B cell (primary cell): ENCODE measurements at regions not wholly inside any gene's neighbourhood (a gene's known extent, or its start where the extent isn't known, plus 50 kb on each side); places are given as distances from the start of the nearest gene placed in this dataset.

Source experiments
- ATAC-seq: fragments of 200-7000 bp; cut with Tn5 transposase; one replicate; pipeline ENCODE4 v1.10.0; 2021; ENCODE audit warnings: low read depth, mild to moderate bottlenecking, moderate number of reproducible peaks, moderate library complexity
- CTCF ChIA-PET: fragments of 350-600 bp; sonication (Branson Sonifier 250); formaldehyde crosslinking; loops from one replicate; lab custom pipeline; 2021; ENCODE audit warnings: antibody characterized with exemption, inconsistent platforms; lab: Charles Lee
- POLR2A ChIA-PET: fragments of 350-600 bp; sonication (Branson Sonifier 250); formaldehyde crosslinking; loops from one replicate; lab custom pipeline; 2021; ENCODE audit warnings: antibody characterized with exemption; lab: Charles Lee
- DNase-seq: peaks from one replicate; pipeline ENCODE4 v3.0.0; 2013
- H2AFZ ChIP-seq: 2 replicates; pipeline ENCODE4 v1.6.1; 2012; ENCODE audit warnings: mild to moderate bottlenecking, low read depth, low read length; ENCODE audit not compliant: insufficient read depth, poor library complexity, severe bottlenecking
- H3K27ac ChIP-seq, 2 donors: 1 replicate in 1 of 2; 2 replicates in 1 of 2; pipeline ENCODE4 v1.5.1; 2012 to 2013; ENCODE audit warnings: low read length in 2 of 2, mild to moderate bottlenecking in 2 of 2, moderate library complexity in 1 of 2
- H3K27me3 ChIP-seq, 4 experiments: fragments of 200-600 bp in 1 of 4; sonication (generic) in 1 of 4; replicated peaks in 1 of 4; 1 replicate in 2 of 4; 2 replicates in 2 of 4; pipeline versions ENCODE4 v1.6.1 to v1.7.0; 2013 to 2016; ENCODE audit warnings: low read length in 3 of 4, mild to moderate bottlenecking in 2 of 4, mixed read lengths in 1 of 4, moderate library complexity in 1 of 4; ENCODE audit not compliant: insufficient read depth in 4 of 4, control insufficient read depth in 3 of 4; ENCODE audit errors: control extremely low read depth in 1 of 4
- H3K36me3 ChIP-seq, 2 experiments: replicated peaks in 1 of 2; 1 replicate in 1 of 2; 2 replicates in 1 of 2; pipeline versions ENCODE4 v1.6.1 to v1.7.1; 2013; ENCODE audit warnings: low read length in 1 of 2; ENCODE audit not compliant: insufficient read depth in 2 of 2, control insufficient read depth in 1 of 2; ENCODE audit errors: control extremely low read depth in 1 of 2, extremely low read depth in 1 of 2
- H3K4me1 ChIP-seq, 2 donors: fragments of 200-600 bp in 1 of 2; sonication (generic) in 1 of 2; 1 replicate in 1 of 2; 2 replicates in 1 of 2; pipeline versions ENCODE4 v1.5.1 to v1.6.1; 2013 to 2017; ENCODE audit warnings: low read length in 2 of 2; ENCODE audit not compliant: control insufficient read depth in 2 of 2, insufficient read depth in 2 of 2
- H3K4me2 ChIP-seq: replicated peaks from 2 replicates; pipeline ENCODE3; 2012; ENCODE audit warnings: mild to moderate bottlenecking, low read depth, low read length; ENCODE audit not compliant: poor library complexity, severe bottlenecking
- H3K4me3 ChIP-seq, 5 experiments: fragments of 200-600 bp in 1 of 5; sonication (generic) in 1 of 5; 1 replicate in 3 of 5; 2 replicates in 2 of 5; pipeline versions ENCODE4 v1.5.1 to v1.7.0; 2011 to 2016; ENCODE audit warnings: low read length in 4 of 5, mild to moderate bottlenecking in 4 of 5, low read depth in 2 of 5, control low read depth in 1 of 5, moderate library complexity in 1 of 5; ENCODE audit not compliant: insufficient read depth in 1 of 5; ENCODE audit errors: control extremely low read depth in 1 of 5, extremely low read depth in 1 of 5
- H3K79me2 ChIP-seq: fragments of 200-600 bp; sonication (generic); one replicate; pipeline ENCODE4 v1.6.0; 2016; ENCODE audit warnings: low read length; ENCODE audit not compliant: control insufficient read depth, insufficient read depth
- H3K9ac ChIP-seq: fragments of 200-600 bp; sonication (generic); 2 replicates; pipeline ENCODE4 v1.6.1; 2017; ENCODE audit warnings: mild to moderate bottlenecking, low read length, moderate library complexity
- H3K9me3 ChIP-seq, 3 donors: one replicate each; pipeline versions ENCODE4 v1.6.1 to v1.7.1; 2013; ENCODE audit warnings: low read length in 2 of 3; ENCODE audit not compliant: control insufficient read depth in 2 of 3, insufficient read depth in 1 of 3; ENCODE audit errors: control extremely low read depth in 1 of 3
- H4K20me1 ChIP-seq: 2 replicates; pipeline ENCODE4 v1.6.0; 2012; ENCODE audit warnings: mild to moderate bottlenecking, low read length; ENCODE audit not compliant: insufficient read depth, control insufficient read depth, poor library complexity, severe bottlenecking
- H3K27ac Mint-ChIP-seq: one replicate; pipeline ENCODE4 v1.8.0; 2021; ENCODE audit warnings: mixed read lengths
- H3K27me3 Mint-ChIP-seq: one replicate; pipeline ENCODE4 v1.8.0; 2021; ENCODE audit warnings: mixed read lengths
- H3K4me1 Mint-ChIP-seq: one replicate; pipeline ENCODE4 v1.8.0; 2021; ENCODE audit warnings: mixed read lengths
- H3K4me3 Mint-ChIP-seq: one replicate; pipeline ENCODE4 v1.8.0; 2021; ENCODE audit warnings: mixed read lengths
- H3K9me3 Mint-ChIP-seq: one replicate; pipeline ENCODE4 v1.8.0; 2022; ENCODE audit warnings: mixed read lengths; ENCODE audit not compliant: insufficient read depth
- EZH2 ChIP-seq: IDR thresholded peaks from 2 replicates; pipeline ENCODE4 v1.6.1; 2012; ENCODE audit warnings: borderline replicate concordance, low read depth, mild to moderate bottlenecking, moderate library complexity, low read length; ENCODE audit not compliant: insufficient read depth, poor library complexity, severe bottlenecking
- WGBS: methylation state at CpG from one replicate; pipeline ENCODE4 v1.1.5; 2013; ENCODE audit warnings: missing lambda C conversion rate; ENCODE audit not compliant: insufficient coverage; 5-methylcytosine and 5-hydroxymethylcytosine counted together
- intact Hi-C: fragments of 100-400 bp; cut with micrococcal nuclease; formaldehyde crosslinking; loops from one replicate; pipeline ENCODE4 v1.10.0; 2022
- TF ChIP-seq, protein P1 (sequence below): fragments of 200-600 bp; IDR thresholded peaks from one replicate; pipeline ENCODE4 v1.8.0; 2022; ENCODE audit warnings: antibody characterized with exemption, mild to moderate bottlenecking

DNA sequence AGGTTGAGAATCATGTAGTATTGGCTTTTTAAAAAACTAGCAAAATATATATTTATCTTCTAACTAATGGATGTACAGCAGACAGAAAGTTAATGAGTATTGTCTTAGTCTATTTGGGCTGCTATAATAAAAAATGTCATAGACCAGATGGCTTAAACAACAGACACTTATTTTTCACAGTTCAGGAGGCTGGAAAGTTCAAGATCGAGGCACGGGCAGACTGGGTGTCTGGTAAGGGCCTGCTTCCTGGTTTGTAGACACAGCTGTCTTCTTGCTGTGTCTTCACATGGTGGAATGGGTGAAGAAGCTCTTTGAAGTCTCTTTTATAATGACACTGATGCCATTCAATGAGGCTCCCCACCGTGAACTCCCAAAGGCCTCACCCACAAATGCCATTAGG is 70.1 kb upstream of the KRR1 start:
- no peak overlapping the region for H3K27ac Mint-ChIP-seq
- ChIA-PET POLR2A (no interaction called here), CTCF (no interaction called here)
- Histone ChIP-seq H3K9me3 (no peaks in the 10 kb centered on the region), H3K4me1 (no peaks in the 10 kb centered on the region), H3K4me2 (no peak overlapping the region), H4K20me1 (no peaks in the 10 kb centered on the region), H3K27me3 (peaks cover 0 to 2% (median 0%) of the 10 kb centered on the region in 4 experiments), H3K9ac (no peak overlapping the region), H3K79me2 (no peaks in the 10 kb centered on the region), H3K27ac (no peak overlapping the region), H3K4me3 (no peak overlapping the region), H2AFZ (no peak overlapping the region), H3K36me3 (no peaks in the 10 kb centered on the region)
- ATAC-seq (no peak), DNase-seq (no peak)
- WGBS: no CpG with 5 or more reads among the region's 3 CpGs
- TF ChIP-seq, protein P1, sequence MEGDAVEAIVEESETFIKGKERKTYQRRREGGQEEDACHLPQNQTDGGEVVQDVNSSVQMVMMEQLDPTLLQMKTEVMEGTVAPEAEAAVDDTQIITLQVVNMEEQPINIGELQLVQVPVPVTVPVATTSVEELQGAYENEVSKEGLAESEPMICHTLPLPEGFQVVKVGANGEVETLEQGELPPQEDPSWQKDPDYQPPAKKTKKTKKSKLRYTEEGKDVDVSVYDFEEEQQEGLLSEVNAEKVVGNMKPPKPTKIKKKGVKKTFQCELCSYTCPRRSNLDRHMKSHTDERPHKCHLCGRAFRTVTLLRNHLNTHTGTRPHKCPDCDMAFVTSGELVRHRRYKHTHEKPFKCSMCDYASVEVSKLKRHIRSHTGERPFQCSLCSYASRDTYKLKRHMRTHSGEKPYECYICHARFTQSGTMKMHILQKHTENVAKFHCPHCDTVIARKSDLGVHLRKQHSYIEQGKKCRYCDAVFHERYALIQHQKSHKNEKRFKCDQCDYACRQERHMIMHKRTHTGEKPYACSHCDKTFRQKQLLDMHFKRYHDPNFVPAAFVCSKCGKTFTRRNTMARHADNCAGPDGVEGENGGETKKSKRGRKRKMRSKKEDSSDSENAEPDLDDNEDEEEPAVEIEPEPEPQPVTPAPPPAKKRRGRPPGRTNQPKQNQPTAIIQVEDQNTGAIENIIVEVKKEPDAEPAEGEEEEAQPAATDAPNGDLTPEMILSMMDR: no peak
- TF ChIP-seq EZH2: no peak
- intact Hi-C loops: no loop called here
- no peak overlapping the region for H3K4me3 Mint-ChIP-seq
- H3K4me1 Mint-ChIP-seq: no peaks in the 10 kb centered on the region
- H3K9me3 Mint-ChIP-seq: no peaks in the 10 kb centered on the region
- peaks cover 3% of the 10 kb centered on the region for H3K27me3 Mint-ChIP-seq

DNA sequence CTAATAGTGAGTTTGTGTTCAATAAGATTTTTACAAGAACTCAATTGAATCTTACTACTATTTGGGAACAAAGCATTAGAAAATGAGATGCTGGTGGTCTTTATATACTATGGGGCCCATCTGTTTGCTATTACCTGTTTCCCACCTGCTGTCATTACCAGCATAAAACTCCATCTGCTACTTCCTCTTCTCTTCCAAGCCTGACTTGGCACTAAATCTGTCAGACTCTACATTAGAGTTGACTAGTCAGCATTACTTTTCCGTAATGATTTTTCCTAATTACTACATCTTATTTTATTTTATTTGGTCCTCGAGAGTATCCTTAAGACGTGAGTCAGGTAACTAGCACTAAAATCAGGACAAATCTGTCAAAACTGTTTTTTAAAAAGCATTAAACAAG is 68.1 kb upstream of the KRR1 start:
- H3K9ac ChIP-seq: no peak overlapping the region
- Mint-ChIP-seq H3K9me3 (no peaks in the 10 kb centered on the region), H3K4me3 (no peak overlapping the region), H3K27me3 (peaks cover 7% of the 10 kb centered on the region), H3K27ac (no peak overlapping the region), H3K4me1 (no peaks in the 10 kb centered on the region)
- no peaks in the 10 kb centered on the region for H3K9me3 ChIP-seq
- CTCF ChIA-PET: no interaction called here
- WGBS: 57% methylated on average over 1 of the region's 3 CpGs
- H4K20me1 ChIP-seq: no peaks in the 10 kb centered on the region
- H3K36me3 ChIP-seq: no peaks in the 10 kb centered on the region
- DNase-seq (no peak), ATAC-seq (no peak)
- no peaks in the 10 kb centered on the region for H3K4me1 ChIP-seq
- no peak overlapping the region for H2AFZ ChIP-seq
- POLR2A ChIA-PET: no interaction called here
- no peaks in the 10 kb centered on the region for H3K79me2 ChIP-seq
- no peak overlapping the region for H3K4me2 ChIP-seq
- intact Hi-C loops: no loop called here
- no peak overlapping the region for H3K27ac ChIP-seq
- no peaks in the 10 kb centered on the region for H3K27me3 ChIP-seq
- no peak overlapping the region for H3K4me3 ChIP-seq
- TF ChIP-seq, protein P1: no peak
- TF ChIP-seq EZH2: no peak
